Bronchial epithelial cell (primary cell): ENCODE measurements at regions not wholly inside any gene's neighbourhood (a gene's known extent, or its start where the extent isn't known, plus 50 kb on each side); places are given as distances from the start of the nearest gene placed in this dataset.
"Not testable (repeated sequence)": the region's sequence is repeated elsewhere in the genome, so short reads cannot be mapped to it uniquely, and the experiment has no call there.

Source experiments
- DNase-seq: peaks from one replicate; pipeline ENCODE4 v3.0.0-alpha.2; 2010; ENCODE audit warnings: low read depth
- FAIRE-seq: peaks from 2 replicates; lab custom pipeline; 2011; peaks lifted over from hg19 to GRCh38; lab: Jason Lieb, UNC
- H3K27me3 ChIP-seq: 2 replicates; pipeline ENCODE4 v1.5.1; 2011; ENCODE audit warnings: low read length; ENCODE audit not compliant: control insufficient read depth, insufficient read depth
- H3K36me3 ChIP-seq: 2 replicates; pipeline ENCODE4 v1.5.1; 2011; ENCODE audit warnings: low read length; ENCODE audit not compliant: control insufficient read depth, insufficient read depth
- H3K4me3 ChIP-seq: 2 replicates; pipeline ENCODE4 v1.5.1; 2011; ENCODE audit warnings: mild to moderate bottlenecking, low read depth, low read length, control low read depth
- CTCF ChIP-seq: IDR thresholded peaks from 2 replicates; pipeline ENCODE4 v1.5.1; 2011; ENCODE audit warnings: mild to moderate bottlenecking, moderate library complexity, low read length, control low read depth, inconsistent platforms; ENCODE audit not compliant: insufficient read depth, severe bottlenecking

- peak; percentile 60 for DNase-seq
- no peaks in the 10 kb centered on the region for H3K27me3 ChIP-seq
- no peak for TF ChIP-seq CTCF
- H3K4me3 ChIP-seq, result peak overlapping the region; percentile 34
- no peaks in the 10 kb centered on the region for H3K36me3 ChIP-seq
- no peak for FAIRE-seq
Measured at GRCh38 chr3:126287536-126288241, 69.5 kb downstream of the KLF15 start.

GRCh38 chr3:126287171-126287535 lies 70.1 kb downstream of the KLF15 start:
- peak overlapping the region; percentile 34 for H3K4me3 ChIP-seq
- no peak for FAIRE-seq
- no peak for TF ChIP-seq CTCF
- no peak for DNase-seq
- no peaks in the 10 kb centered on the region for H3K27me3 ChIP-seq
- H3K36me3 ChIP-seq, result no peaks in the 10 kb centered on the region

- no peak overlapping the region for H3K4me3 ChIP-seq
- TF ChIP-seq CTCF, result no peak
- no peak for DNase-seq
- H3K36me3 ChIP-seq, result no peaks in the 10 kb centered on the region
- no peaks in the 10 kb centered on the region for H3K27me3 ChIP-seq
- no peak for FAIRE-seq
Measured at GRCh38 chr3:126285369-126285768, 71.8 kb downstream of the KLF15 start.

- no peak overlapping the region for H3K4me3 ChIP-seq
Measured at GRCh38 chr3:126284258-126284904, 72.8 kb downstream of the KLF15 start.

GRCh38 chr3:126283651-126284050 lies 73.6 kb downstream of the KLF15 start:
- H3K36me3 ChIP-seq, DNase-seq, H3K4me3 ChIP-seq, H3K27me3 ChIP-seq, FAIRE-seq: not testable (repeated sequence)

More at GRCh38 chr3:126284258-126284904, 72.8 kb downstream of the KLF15 start:
- TF ChIP-seq CTCF, result no peak
- Histone ChIP-seq H3K27me3 (no peaks in the 10 kb centered on the region), H3K36me3 (no peaks in the 10 kb centered on the region)
- DNase-seq, result peak; percentile 96
- FAIRE-seq, result no peak

GRCh38 chr3:126279853-126280252 lies 77.4 kb downstream of the KLF15 start:
- no peak for TF ChIP-seq CTCF
- H3K27me3 ChIP-seq, result no peaks in the 10 kb centered on the region
- DNase-seq (no peak), FAIRE-seq (no peak)
- no peaks in the 10 kb centered on the region for H3K36me3 ChIP-seq
- H3K4me3 ChIP-seq, result no peak overlapping the region
